Pancreas (tissue), 10 donors: ENCODE measurements at regions not wholly inside any gene's neighbourhood (a gene's known extent, or its start where the extent isn't known, plus 50 kb on each side); places are given as distances from the start of the nearest gene placed in this dataset.
A peak's percentile ranks its signal among the peaks of the same experiment; 100 is the strongest.
"Not testable (repeated sequence)": the region's sequence is repeated elsewhere in the genome, so short reads cannot be mapped to it uniquely, and the experiment has no call there.

Source experiments
- ATAC-seq, 4 donors: fragments of 200-7000 bp; cut with Tn5 transposase; one replicate each; pipeline versions ENCODE4 v1.8.0 to v1.9.1; 2020; ENCODE audit warnings: mild to moderate bottlenecking in 4 of 4, moderate library complexity in 4 of 4
- DNase-seq, 6 donors: peaks; one replicate each; pipeline ENCODE4 v3.0.0-alpha.2; 2020
- FAIRE-seq: peaks from 2 replicates; lab custom pipeline; 2012; peaks lifted over from hg19 to GRCh38; lab: Jason Lieb, UNC
- H3K27ac ChIP-seq, 4 donors: fragments of 200-600 bp; sonication (generic); 1 replicate in 3 of 4; 2 replicates in 1 of 4; pipeline versions ENCODE4 v1.5.0 to v1.8.0; 2020
- H3K27me3 ChIP-seq, 4 donors: fragments of 200-600 bp; one replicate each; pipeline ENCODE4 v1.8.0; 2021
- H3K36me3 ChIP-seq, 3 donors: fragments of 200-600 bp; sonication (generic) in 1 of 3; one replicate each; pipeline versions ENCODE4 v1.5.0 to v1.8.0; 2020 to 2021
- H3K4me1 ChIP-seq, 3 donors: fragments of 200-600 bp; one replicate each; pipeline ENCODE4 v1.8.0; 2021
- H3K4me3 ChIP-seq, 4 donors: fragments of 200-600 bp; sonication (generic) in 2 of 4; one replicate each; pipeline versions ENCODE4 v1.5.0 to v1.8.0; 2020 to 2021
- H3K9me3 ChIP-seq, 4 donors: fragments of 200-600 bp; one replicate each; pipeline ENCODE4 v1.8.0; 2021
- WGBS, 2 donors: extraction: QIAGEN DNeasy Blood & Tissue Kit; methylation state at CpG; one replicate each; pipeline ENCODE4 v1.1.7; 2013; 5-methylcytosine and 5-hydroxymethylcytosine counted together
- intact Hi-C, 3 donors: fragments of 100-400 bp; cut with DNase I; formaldehyde crosslinking; loops; one replicate each; pipeline versions ENCODE4 v1.11.1 to v1.14.2; 2022
- TF ChIP-seq, protein P1 (sequence below), 4 donors: fragments of 200-600 bp; sonication (generic) in 3 of 4; IDR thresholded peaks; one replicate each; pipeline versions ENCODE4 v1.5.0 to v1.8.0; 2021; ENCODE audit warnings: antibody characterized with exemption in 4 of 4
- donor health status: healthy with polysubstance abuse.
- donor health status: DM: no; HTN: no; CAD: no; lungs with moderate emphysema.
- donor health status: DM: no; HTN: no; CAD: no.
- donor health status: control.
- donor health status: control.
- donor health status: Bipolar disorder and iron deficiency.
- donor health status: DM: yes; HTN: yes; CAD: no.
- donor health status: DM: no; HTN: no; CAD: no.
- donor health status: DM: no; HTN: no; CAD: no.
- donor health status: DM: yes; HTN: yes; CAD: no.

DNA sequence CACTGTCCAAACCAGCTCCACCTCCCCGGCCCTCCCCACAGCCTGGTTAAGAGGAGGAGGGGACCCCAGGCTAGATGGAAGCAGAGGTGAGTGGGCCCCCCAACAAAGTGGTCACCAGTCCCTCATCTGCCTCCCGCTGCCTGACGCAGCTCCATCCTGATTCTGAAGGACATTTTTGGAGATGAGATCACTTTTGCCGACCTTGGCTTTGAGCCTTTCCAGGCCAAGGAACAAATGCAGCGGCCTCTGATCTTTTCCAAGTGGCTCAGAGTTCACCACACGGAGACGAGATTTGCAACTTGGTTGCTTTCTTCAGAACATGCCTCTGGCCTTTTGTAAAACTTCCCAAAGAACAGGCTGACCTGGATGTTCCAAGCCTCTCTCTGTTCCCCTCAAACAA lies 223.1 kb downstream of the NPHP4 start:
- ATAC-seq (no peak), FAIRE-seq (no peak), DNase-seq (no peak)
- WGBS, 2 donors = 55 to 67% methylated on average over 7 of the region's 7 CpGs
- Histone ChIP-seq H3K4me1 (no peaks in the 10 kb centered on the region), H3K27me3 (no peaks in the 10 kb centered on the region), H3K4me3 (no peak overlapping the region), H3K27ac (no peak overlapping the region), H3K9me3 (no peaks in the 10 kb centered on the region), H3K36me3 (no peaks in the 10 kb centered on the region)
- TF ChIP-seq, protein P1, sequence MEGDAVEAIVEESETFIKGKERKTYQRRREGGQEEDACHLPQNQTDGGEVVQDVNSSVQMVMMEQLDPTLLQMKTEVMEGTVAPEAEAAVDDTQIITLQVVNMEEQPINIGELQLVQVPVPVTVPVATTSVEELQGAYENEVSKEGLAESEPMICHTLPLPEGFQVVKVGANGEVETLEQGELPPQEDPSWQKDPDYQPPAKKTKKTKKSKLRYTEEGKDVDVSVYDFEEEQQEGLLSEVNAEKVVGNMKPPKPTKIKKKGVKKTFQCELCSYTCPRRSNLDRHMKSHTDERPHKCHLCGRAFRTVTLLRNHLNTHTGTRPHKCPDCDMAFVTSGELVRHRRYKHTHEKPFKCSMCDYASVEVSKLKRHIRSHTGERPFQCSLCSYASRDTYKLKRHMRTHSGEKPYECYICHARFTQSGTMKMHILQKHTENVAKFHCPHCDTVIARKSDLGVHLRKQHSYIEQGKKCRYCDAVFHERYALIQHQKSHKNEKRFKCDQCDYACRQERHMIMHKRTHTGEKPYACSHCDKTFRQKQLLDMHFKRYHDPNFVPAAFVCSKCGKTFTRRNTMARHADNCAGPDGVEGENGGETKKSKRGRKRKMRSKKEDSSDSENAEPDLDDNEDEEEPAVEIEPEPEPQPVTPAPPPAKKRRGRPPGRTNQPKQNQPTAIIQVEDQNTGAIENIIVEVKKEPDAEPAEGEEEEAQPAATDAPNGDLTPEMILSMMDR (IDR thresholded peaks at IDR 0.05) = no peak
- intact Hi-C loops = no loop called here

DNA sequence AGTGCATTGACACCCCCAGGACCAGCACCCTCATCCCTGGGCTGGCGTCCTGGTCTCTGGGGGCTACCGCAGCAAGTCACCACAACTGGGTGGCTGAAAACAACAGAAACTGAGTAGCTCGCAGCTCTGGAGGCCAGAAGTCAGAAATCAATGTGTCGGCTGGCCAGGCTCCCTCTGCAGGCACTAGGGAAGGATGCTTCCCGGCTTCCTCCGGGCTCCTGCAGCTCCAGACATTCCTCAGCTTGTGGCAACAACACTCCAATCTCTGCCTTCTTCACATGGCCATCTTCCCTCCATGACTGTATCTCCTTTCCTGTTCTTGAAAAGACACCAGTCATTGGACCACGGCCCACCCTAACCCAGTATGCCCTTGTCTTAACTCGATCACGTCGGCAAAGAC lies 224.2 kb downstream of the NPHP4 start:
- no peak for DNase-seq
- H3K4me3 ChIP-seq = no peak overlapping the region
- intact Hi-C loops = no loop called here
- H3K4me1 ChIP-seq = no peaks in the 10 kb centered on the region
- WGBS, 2 donors = 53 to 64% methylated on average over 10 of the region's 10 CpGs
- ATAC-seq = no peak
- TF ChIP-seq, protein P1 (IDR thresholded peaks at IDR 0.05) = no peak
- H3K27ac ChIP-seq = no peak overlapping the region
- H3K27me3 ChIP-seq = no peaks in the 10 kb centered on the region
- FAIRE-seq = no peak
- no peaks in the 10 kb centered on the region for H3K36me3 ChIP-seq
- H3K9me3 ChIP-seq = no peaks in the 10 kb centered on the region

DNA sequence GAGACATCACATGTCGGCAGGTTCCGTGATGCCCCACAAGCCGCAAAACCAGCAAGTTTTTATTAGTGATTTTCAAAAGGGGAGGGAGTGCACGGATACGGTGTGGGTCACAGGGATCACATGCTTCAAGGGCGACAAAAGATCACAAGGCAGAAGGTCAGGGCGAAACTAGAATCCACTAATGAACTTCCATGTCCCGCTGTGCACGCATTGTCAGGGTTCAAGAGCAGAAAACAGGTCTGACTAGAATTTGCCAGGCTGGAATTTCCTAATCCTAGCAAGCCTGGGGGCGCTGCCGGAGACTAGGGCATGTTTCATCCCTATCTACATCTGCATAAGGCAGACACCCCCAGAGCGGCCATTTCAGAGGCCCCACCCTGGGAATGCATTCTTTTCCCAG lies 225.2 kb downstream of the NPHP4 start:
- 30 to 38% methylated on average over 12 of the region's 12 CpGs for WGBS, 2 donors
- H3K27ac ChIP-seq, intact Hi-C loops, ATAC-seq, H3K27me3 ChIP-seq, H3K4me3 ChIP-seq, H3K4me1 ChIP-seq, H3K36me3 ChIP-seq, H3K9me3 ChIP-seq, FAIRE-seq: not testable (repeated sequence)
- peak in 1 of 6 donors; percentile 21 for DNase-seq

DNA sequence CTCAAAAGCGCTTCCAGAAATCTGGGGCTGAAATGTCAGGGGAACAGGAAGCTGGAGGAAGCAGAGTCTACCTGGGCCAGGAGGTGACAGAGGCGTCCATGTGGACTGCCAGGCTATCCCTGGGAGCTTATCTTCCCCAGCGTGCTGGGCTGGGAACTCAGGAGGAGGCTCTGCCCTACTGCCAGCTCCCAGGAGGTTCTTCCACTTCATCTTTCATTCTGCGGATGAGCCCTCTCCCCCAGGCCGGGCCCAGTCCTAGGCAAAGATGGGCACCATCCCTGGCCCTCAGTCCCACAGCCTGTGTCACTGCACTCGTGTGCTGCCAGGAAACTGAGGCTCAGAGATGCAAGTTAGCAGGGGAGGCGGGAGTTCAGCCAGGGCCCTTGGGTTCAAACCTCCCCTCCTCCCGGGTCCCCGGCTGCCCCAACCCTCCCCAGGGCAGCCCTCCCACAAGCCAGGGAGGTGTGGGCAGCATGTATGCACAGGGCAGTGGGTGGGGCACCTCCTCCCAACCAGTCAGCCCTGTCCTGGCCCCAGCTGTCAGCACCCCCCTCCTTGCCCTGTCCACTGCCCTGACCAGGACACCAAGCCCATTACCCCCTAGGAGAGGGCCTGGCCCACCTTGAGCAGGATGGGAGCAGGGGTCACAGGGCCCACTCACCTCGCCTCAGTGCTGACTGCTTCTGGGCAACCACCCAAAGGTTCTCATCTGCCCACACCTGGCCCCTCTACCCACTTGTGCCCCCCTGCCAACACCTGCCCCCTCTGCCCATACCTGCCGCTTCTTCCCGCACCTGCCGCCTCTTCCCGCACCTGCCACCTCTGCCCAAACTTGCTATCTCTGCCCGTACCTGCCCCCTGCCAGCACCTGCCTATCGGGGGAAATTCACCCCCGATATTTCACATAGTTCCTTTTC lies 226.0 kb downstream of the NPHP4 start:
- no peak for FAIRE-seq
- no peaks in the 10 kb centered on the region for H3K27me3 ChIP-seq
- no peak overlapping the region for H3K4me3 ChIP-seq
- intact Hi-C loops = no loop called here
- H3K36me3 ChIP-seq = no peaks in the 10 kb centered on the region
- no peak for ATAC-seq
- no peaks in the 10 kb centered on the region for H3K9me3 ChIP-seq
- DNase-seq = peak in 1 of 6 donors; percentile 37
- TF ChIP-seq, protein P1 (IDR thresholded peaks at IDR 0.05) = no peak
- no peak overlapping the region for H3K27ac ChIP-seq
- WGBS, 2 donors = 55 to 68% methylated on average over 17 of the region's 17 CpGs
- peaks cover 0 to 3% (median 0%) of the 10 kb centered on the region in 3 donors for H3K4me1 ChIP-seq

DNA sequence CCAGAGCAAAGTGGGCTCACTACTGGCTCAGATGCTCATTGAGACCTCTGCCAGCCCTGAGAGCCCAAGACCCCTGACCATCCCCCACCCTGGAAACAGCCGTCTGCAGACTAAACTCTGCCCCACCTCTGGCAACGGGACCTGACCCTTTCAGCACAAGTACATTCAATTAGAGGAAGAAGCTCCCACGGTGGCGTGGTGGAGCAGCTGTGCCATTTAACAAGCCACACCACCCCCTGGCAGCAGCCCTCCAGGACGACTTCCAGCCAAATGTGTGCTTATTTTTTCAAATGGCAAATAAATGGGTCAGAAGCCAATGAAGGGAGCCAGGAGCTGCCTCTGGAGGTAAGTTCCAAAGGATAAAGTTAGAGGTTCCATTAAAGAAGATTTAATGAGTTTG lies 226.7 kb downstream of the NPHP4 start:
- intact Hi-C loops = no loop called here
- Histone ChIP-seq H3K9me3 (no peaks in the 10 kb centered on the region), H3K27ac (no peak overlapping the region), H3K4me1 (peaks cover 0 to 3% (median 0%) of the 10 kb centered on the region in 3 donors), H3K36me3 (no peaks in the 10 kb centered on the region), H3K4me3 (no peak overlapping the region), H3K27me3 (no peaks in the 10 kb centered on the region)
- FAIRE-seq = no peak
- 9 to 17% methylated on average over 5 of the region's 5 CpGs for WGBS, 2 donors
- no peak for ATAC-seq
- TF ChIP-seq, protein P1 (IDR thresholded peaks at IDR 0.05) = no peak
- no peak for DNase-seq
